GM19035 (cell line): ENCODE measurements at regions not wholly inside any gene's neighbourhood (a gene's known extent, or its start where the extent isn't known, plus 50 kb on each side); places are given as distances from the start of the nearest gene placed in this dataset.

Source experiments
- ATAC-seq: cut with Tn5 transposase; IDR thresholded peaks from one replicate; pipeline ENCODE4 v1.9.1; 2021; ENCODE audit not compliant: unreplicated experiment

GRCh38 chr20:54272901-54273488, 65.1 kb downstream of the PFDN4 start:
- ATAC-seq, result no peak

- no peak for ATAC-seq
Measured at GRCh38 chr20:54275359-54276111, 67.6 kb downstream of the PFDN4 start.

- ATAC-seq, result no peak
Measured at GRCh38 chr20:54276577-54277169, 68.8 kb downstream of the PFDN4 start.

- no peak for ATAC-seq
Measured at GRCh38 chr20:54278262-54278661, 70.4 kb downstream of the PFDN4 start.

GRCh38 chr20:54282625-54283024, 74.7 kb downstream of the PFDN4 start:
- ATAC-seq, result no peak

- ATAC-seq, result no peak
Measured at GRCh38 chr20:54283253-54283652, 75.4 kb downstream of the PFDN4 start.

GRCh38 chr20:54284928-54285704, 77.2 kb downstream of the PFDN4 start:
- ATAC-seq, result no peak

GRCh38 chr20:54290636-54291035, 82.7 kb downstream of the PFDN4 start:
- no peak for ATAC-seq

GRCh38 chr20:54291339-54292010, 83.6 kb downstream of the PFDN4 start:
- no peak for ATAC-seq

- ATAC-seq, result no peak
Measured at GRCh38 chr20:54292185-54292584, 84.3 kb downstream of the PFDN4 start.

GRCh38 chr20:54293526-54293925, 85.6 kb downstream of the PFDN4 start:
- no peak for ATAC-seq

GRCh38 chr20:54294094-54294493, 86.2 kb downstream of the PFDN4 start:
- ATAC-seq, result no peak

- no peak for ATAC-seq
Measured at GRCh38 chr20:54295686-54296085, 87.8 kb downstream of the PFDN4 start.

- ATAC-seq, result no peak
Measured at GRCh38 chr20:54305421-54305820, 97.5 kb downstream of the PFDN4 start.

- ATAC-seq, result no peak
Measured at GRCh38 chr20:54306985-54307710, 99.3 kb downstream of the PFDN4 start.

GRCh38 chr20:54308804-54309203, 100.9 kb downstream of the PFDN4 start:
- ATAC-seq, result no peak

GRCh38 chr20:54318892-54319291, 111.0 kb downstream of the PFDN4 start:
- no peak for ATAC-seq

GRCh38 chr20:54320148-54320607, 112.3 kb downstream of the PFDN4 start:
- no peak for ATAC-seq

GRCh38 chr20:54321352-54322087, 113.6 kb downstream of the PFDN4 start:
- ATAC-seq, result no peak
